ENCODE measurements at regions not wholly inside any gene's neighbourhood (a gene's known extent, or its start where the extent isn't known, plus 50 kb on each side); places are given as distances from the start of the nearest gene placed in this dataset.

DNA sequence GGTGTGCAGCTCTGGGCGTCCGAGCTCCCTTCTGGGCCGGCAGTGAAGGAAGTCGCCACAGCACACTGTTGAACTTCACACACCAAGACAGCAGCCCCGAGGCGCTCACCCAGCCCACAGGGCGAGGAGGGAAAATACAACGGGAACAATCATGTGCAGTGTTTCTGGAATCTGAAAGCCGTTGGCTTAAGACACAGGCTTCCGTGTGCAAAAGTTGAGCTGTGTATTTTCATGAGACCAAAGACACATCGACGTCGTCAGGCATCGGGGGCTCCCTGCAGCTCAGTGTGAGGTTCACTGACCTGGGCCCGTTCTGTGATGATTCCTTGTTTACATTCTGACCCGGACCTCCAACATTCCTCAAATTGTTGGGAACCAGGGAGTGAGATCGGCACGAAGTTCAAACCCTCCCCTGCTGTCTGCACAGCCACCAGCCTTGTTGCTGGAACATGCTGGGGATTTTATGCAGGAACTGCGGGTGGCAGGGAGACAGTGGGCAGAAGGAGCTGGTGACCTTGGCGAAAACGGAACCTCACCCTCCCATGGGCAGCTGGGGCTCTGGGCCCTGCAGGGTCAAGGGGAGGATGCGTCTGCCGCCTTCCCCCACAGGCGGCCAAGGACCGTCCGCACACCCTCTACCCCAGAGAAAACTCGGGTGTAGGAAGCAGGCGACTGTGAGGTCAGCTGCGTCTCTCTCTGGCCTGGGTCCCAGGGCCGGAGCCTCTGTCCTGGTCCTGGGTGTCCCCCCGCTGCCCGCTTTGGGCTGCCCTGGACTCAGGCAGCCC lies 72.2 kb downstream of the METRNL start:
- H3K36me3 Mint-ChIP-seq (ENCODE audit: unreplicated experiment), result no peaks in the 10 kb centered on the region
- peaks cover 88% of the 10 kb centered on the region for H3K4me1 Mint-ChIP-seq (ENCODE audit: unreplicated experiment)
- peak overlapping the region; percentile 52 for H3K4me3 Mint-ChIP-seq (ENCODE audit: unreplicated experiment)
- TF ChIP-seq, protein P1, sequence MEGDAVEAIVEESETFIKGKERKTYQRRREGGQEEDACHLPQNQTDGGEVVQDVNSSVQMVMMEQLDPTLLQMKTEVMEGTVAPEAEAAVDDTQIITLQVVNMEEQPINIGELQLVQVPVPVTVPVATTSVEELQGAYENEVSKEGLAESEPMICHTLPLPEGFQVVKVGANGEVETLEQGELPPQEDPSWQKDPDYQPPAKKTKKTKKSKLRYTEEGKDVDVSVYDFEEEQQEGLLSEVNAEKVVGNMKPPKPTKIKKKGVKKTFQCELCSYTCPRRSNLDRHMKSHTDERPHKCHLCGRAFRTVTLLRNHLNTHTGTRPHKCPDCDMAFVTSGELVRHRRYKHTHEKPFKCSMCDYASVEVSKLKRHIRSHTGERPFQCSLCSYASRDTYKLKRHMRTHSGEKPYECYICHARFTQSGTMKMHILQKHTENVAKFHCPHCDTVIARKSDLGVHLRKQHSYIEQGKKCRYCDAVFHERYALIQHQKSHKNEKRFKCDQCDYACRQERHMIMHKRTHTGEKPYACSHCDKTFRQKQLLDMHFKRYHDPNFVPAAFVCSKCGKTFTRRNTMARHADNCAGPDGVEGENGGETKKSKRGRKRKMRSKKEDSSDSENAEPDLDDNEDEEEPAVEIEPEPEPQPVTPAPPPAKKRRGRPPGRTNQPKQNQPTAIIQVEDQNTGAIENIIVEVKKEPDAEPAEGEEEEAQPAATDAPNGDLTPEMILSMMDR (IDR thresholded peaks at IDR 0.05), result no peak
- H3K9me3 Mint-ChIP-seq (ENCODE audit: unreplicated experiment), result no peaks in the 10 kb centered on the region
- peak; percentile 88 for DNase-seq (ENCODE audit: extremely low spot score, unreplicated experiment)
- no peaks in the 10 kb centered on the region for H3K27me3 Mint-ChIP-seq (ENCODE audit: unreplicated experiment)
- peak overlapping the region; percentile 96 for H3K27ac Mint-ChIP-seq (ENCODE audit: unreplicated experiment)

DNA sequence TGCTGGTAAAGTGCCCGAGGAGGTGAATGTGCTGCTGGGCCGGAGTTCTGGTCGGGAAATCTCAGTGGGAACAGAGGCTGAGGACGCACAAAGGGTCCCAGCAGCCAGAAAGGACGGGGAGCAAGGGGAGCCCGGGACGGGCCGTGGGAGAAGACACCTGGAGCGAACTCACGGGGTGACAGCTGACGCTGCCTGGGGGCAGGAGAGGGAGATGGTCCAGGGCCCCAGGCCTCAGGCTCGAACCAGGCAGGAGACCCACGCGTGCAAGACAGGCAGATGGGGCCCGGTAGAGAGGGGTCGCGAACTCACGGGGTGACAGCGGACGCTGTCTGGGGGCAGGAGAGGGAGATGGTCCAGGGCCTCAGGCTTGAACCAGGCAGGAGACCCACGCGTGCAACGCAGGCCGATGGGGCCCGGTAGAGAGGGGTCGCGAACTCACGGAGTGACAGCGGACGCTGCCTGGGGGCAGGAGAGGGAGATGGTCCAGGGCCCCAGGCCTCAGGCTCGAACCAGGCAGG lies 72.9 kb downstream of the METRNL start:
- Mint-ChIP-seq H3K4me1 (ENCODE audit: unreplicated experiment) (peaks cover 84% of the 10 kb centered on the region), H3K4me3 (ENCODE audit: unreplicated experiment) (no peak overlapping the region), H3K9me3 (ENCODE audit: unreplicated experiment) (no peaks in the 10 kb centered on the region), H3K27me3 (ENCODE audit: unreplicated experiment) (no peaks in the 10 kb centered on the region), H3K36me3 (ENCODE audit: unreplicated experiment) (no peaks in the 10 kb centered on the region), H3K27ac (ENCODE audit: unreplicated experiment) (peak overlapping the region; percentile 96)
- peak; percentile 84 for DNase-seq (ENCODE audit: extremely low spot score, unreplicated experiment)
- TF ChIP-seq, protein P1 (IDR thresholded peaks at IDR 0.05), result no peak

DNA sequence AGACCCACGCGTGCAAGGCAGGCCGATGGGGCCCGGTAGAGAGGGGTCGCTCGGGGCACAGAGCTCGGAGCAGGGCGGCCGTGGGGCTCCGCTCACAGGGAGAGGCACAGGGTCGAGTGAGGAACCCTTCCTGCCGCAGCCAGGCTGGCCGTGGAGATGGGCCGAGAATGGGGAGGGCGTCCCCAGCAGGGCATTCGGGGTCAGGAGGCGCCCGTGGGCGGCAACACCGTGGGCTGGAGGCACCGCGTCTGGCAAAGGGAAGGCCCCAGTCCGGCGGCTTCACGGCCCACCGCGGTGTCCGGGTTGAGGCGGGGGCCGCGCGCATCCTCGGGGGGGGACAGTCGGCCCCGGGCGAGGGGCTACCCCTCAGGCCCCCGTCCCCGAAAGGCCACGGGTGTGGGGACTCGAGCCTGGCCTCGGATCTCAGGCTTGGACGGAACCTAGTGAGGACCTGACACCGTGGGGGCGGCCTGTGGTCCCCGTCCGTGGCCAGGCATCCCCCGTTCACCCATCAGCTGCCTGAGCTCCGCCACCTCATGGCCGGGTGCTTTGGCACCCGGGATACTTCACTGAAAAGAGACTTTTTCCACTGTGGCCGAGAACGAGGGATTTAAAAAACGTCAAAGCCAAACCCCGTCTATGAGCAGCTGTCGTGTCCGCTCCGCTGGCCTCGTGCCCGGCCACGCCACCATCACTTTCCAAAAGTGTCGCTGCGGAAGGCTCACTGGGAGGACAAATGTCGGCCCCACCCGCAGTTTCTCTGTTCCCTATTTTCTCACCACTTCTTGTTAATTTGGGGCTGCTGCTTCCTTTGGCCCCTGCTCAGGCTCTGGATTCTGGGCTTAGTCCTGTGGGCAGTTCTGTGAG lies 73.6 kb downstream of the METRNL start:
- TF ChIP-seq, protein P1 (IDR thresholded peaks at IDR 0.05), result no peak
- Mint-ChIP-seq H3K27me3 (ENCODE audit: unreplicated experiment) (no peaks in the 10 kb centered on the region), H3K36me3 (ENCODE audit: unreplicated experiment) (no peaks in the 10 kb centered on the region), H3K9me3 (ENCODE audit: unreplicated experiment) (no peaks in the 10 kb centered on the region), H3K27ac (ENCODE audit: unreplicated experiment) (peak overlapping the region; percentile 96), H3K4me3 (ENCODE audit: unreplicated experiment) (no peak overlapping the region), H3K4me1 (ENCODE audit: unreplicated experiment) (peaks cover 78% of the 10 kb centered on the region)
- DNase-seq (ENCODE audit: extremely low spot score, unreplicated experiment), result peak; percentile 83

DNA sequence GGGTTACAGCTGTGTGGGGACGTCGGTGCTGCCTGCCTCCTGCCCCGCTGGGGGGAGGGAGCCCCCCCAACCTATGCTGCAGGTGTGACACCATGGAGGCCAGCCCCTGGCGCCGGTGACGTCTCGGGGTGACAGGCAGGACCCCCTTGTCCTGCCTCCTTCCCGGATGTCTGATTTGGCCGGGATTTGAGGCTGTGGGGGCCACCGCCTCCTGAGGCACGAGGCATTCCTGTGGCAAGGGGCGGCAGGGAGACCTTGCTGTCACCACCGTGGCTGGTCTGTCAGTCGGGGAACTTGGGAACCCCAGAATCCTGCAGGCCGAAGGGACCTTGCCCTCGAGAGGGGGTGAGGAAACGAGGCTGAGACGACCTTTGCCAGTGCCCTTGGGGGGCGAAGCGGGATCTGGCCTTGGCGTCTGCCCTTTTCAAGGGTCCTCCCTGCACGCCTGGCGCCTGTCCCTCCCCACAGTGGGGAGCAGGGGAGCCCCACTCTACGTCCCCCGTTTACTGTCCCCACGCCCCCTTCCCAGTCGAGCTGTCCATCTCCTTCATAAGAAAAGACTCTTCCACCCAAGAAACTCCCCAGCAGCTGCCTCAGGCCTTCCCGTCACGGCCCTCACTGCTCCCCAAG lies 74.4 kb downstream of the METRNL start:
- TF ChIP-seq, protein P1 (IDR thresholded peaks at IDR 0.05), result no peak
- peak overlapping the region; percentile 96 for H3K27ac Mint-ChIP-seq (ENCODE audit: unreplicated experiment)
- H3K36me3 Mint-ChIP-seq (ENCODE audit: unreplicated experiment), result no peaks in the 10 kb centered on the region
- peaks cover 74% of the 10 kb centered on the region for H3K4me1 Mint-ChIP-seq (ENCODE audit: unreplicated experiment)
- no peaks in the 10 kb centered on the region for H3K27me3 Mint-ChIP-seq (ENCODE audit: unreplicated experiment)
- H3K9me3 Mint-ChIP-seq (ENCODE audit: unreplicated experiment), result no peaks in the 10 kb centered on the region
- no peak overlapping the region for H3K4me3 Mint-ChIP-seq (ENCODE audit: unreplicated experiment)
- DNase-seq (ENCODE audit: extremely low spot score, unreplicated experiment), result peak; percentile 78
